ENCODE measurements at regions not wholly inside any gene's neighbourhood (a gene's known extent, or its start where the extent isn't known, plus 50 kb on each side); places are given as distances from the start of the nearest gene placed in this dataset.

GRCh38 chr1:165045902-165046301, 310.6 kb downstream of the LMX1A start:
- no peaks in the 10 kb centered on the region for H3K9me3 ChIP-seq
- ATAC-seq (ENCODE audit: low FRiP score in 2 of 2) (no peak), DNase-seq (no peak)
- H3K27ac ChIP-seq, result no peak overlapping the region
- TF ChIP-seq CTCF (IDR thresholded peaks at IDR 0.05) (no peak), POLR2A (IDR thresholded peaks at IDR 0.05) (no peak)
- no peaks in the 10 kb centered on the region for H3K27me3 ChIP-seq
- no peak overlapping the region for H3K4me3 ChIP-seq
- 58 to 95% methylated on average over 4 of the region's 4 CpGs for WGBS, 2 donors
- no peaks in the 10 kb centered on the region for H3K4me1 ChIP-seq
- H3K36me3 ChIP-seq, result no peaks in the 10 kb centered on the region

DNA sequence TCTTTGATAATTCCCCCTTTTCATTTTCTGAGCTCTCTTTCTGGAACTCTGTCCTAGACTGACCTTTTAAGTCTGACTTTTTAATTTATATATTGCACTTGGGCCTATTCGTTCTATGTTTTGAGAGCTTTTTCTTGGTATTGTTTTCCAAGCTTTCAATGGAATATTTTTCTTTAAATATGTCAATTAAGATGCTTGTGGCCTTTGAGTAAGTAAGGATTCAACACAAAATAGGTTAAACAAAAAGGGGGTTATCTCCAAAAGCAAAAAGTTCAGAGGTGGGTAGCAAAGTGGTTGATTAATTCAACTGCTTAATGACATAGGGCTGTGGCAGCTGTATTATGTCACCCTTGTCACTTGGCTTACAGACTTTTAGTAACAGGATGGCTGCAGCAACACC, 315.9 kb downstream of the LMX1A start:
- H3K27ac ChIP-seq, result no peak overlapping the region
- H3K9me3 ChIP-seq, result no peaks in the 10 kb centered on the region
- no peak for DNase-seq
- WGBS, 2 donors, result 65 to 78% methylated on average over 1 of the region's 1 CpG
- no peaks in the 10 kb centered on the region for H3K4me1 ChIP-seq
- no peaks in the 10 kb centered on the region for H3K36me3 ChIP-seq
- no peak for ATAC-seq (ENCODE audit: low FRiP score in 2 of 2)
- no peaks in the 10 kb centered on the region for H3K27me3 ChIP-seq
- no peak for TF ChIP-seq CTCF (IDR thresholded peaks at IDR 0.05)
- no peak for TF ChIP-seq POLR2AphosphoS5 (IDR thresholded peaks at IDR 0.05)
- no peak for TF ChIP-seq EP300 (IDR thresholded peaks at IDR 0.05)
- TF ChIP-seq POLR2A (IDR thresholded peaks at IDR 0.05), result no peak
- no peak overlapping the region for H3K4me3 ChIP-seq

DNA sequence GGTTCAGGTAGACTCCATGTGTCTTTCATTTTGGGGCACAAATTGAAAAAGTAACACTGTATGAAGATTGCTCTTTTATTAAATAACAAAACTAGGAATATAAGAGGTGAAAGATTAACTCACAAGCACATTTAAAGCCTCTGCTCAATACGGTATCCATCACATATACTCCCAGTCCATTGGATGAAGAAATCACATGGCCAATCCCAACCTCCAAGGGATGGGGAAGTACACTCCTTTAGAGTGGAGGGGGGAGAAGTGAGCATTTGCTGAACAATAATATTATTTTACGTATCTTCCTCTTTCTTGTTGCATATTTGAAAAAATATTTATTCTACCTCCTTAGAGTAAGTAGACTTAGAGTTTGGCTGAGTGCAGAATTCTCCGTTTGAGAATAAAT, 316.5 kb downstream of the LMX1A start:
- ATAC-seq (ENCODE audit: low FRiP score in 2 of 2), result no peak
- no peak for DNase-seq
- Histone ChIP-seq H3K27ac (no peak overlapping the region), H3K4me3 (no peak overlapping the region), H3K4me1 (no peaks in the 10 kb centered on the region), H3K36me3 (no peaks in the 10 kb centered on the region), H3K9me3 (no peaks in the 10 kb centered on the region), H3K27me3 (no peaks in the 10 kb centered on the region)
- TF ChIP-seq CTCF (IDR thresholded peaks at IDR 0.05), result no peak
- no peak for TF ChIP-seq POLR2A (IDR thresholded peaks at IDR 0.05)
- TF ChIP-seq EP300 (IDR thresholded peaks at IDR 0.05), result no peak
- TF ChIP-seq POLR2AphosphoS5 (IDR thresholded peaks at IDR 0.05), result no peak
- 63 to 82% methylated on average over 3 of the region's 3 CpGs for WGBS, 2 donors

DNA sequence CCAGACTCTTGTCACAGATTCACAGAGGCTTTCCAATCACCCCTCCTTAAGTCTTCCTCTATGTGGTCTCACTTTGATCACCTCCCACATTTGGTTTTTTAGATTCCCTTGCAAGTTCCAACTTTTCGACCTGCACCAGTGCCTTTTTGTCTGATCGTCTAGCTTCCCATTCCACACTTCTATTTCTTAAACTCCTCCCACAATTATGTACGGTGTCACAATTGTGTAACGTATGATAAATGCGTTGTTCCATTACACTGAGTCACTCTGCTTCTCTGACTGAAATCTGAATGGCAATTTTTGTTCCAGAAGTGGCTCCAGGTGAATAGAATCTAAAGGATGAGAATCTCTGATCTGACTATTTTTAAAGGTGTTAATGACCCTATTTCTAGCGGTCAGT, 320.1 kb downstream of the LMX1A start:
- no peaks in the 10 kb centered on the region for H3K27me3 ChIP-seq
- H3K36me3 ChIP-seq, result no peaks in the 10 kb centered on the region
- no peak overlapping the region for H3K4me3 ChIP-seq
- no peak overlapping the region for H3K27ac ChIP-seq
- WGBS, 2 donors, result 89 to 92% methylated on average over 6 of the region's 6 CpGs
- ATAC-seq (ENCODE audit: low FRiP score in 2 of 2) (no peak), DNase-seq (no peak)
- H3K9me3 ChIP-seq, result no peaks in the 10 kb centered on the region
- no peaks in the 10 kb centered on the region for H3K4me1 ChIP-seq
- no peak for TF ChIP-seq EP300 (IDR thresholded peaks at IDR 0.05)
- TF ChIP-seq POLR2AphosphoS5 (IDR thresholded peaks at IDR 0.05), result no peak
- TF ChIP-seq POLR2A (IDR thresholded peaks at IDR 0.05), result no peak
- TF ChIP-seq CTCF (IDR thresholded peaks at IDR 0.05), result no peak

DNA sequence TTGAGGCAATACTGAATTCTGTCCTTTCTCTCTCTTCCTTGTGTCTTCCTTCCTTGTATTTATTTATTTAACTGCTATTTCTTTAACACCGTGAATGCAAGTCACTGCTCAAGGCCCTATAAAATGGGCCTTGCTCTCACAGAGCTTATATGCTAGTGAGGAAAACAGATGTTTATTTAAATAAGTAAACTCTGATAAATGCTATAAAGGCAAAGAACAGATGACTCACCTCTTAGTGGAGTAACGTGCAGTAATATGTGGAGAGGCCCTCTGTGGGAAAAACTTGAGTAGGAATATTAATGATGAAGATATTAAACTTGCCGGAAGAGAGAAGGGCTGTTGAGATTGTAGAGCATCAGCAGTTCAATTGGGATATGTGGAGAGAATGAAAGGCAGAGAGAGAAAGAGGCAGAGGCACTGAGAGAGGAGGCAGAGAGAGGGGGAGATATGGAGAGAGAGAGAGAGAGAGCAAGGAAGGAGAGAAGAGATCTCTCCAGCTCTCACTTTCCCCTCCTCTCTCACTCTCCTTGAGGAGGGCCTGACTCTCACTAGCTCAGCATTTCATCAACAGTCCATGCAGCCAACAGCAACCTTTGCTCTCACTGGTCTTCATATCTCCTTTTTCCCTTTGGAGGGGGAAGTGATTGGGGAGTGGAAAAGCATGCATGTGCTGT, 322.2 kb downstream of the LMX1A start:
- ATAC-seq (ENCODE audit: low FRiP score in 2 of 2) (no peak), DNase-seq (no peak)
- H3K27me3 ChIP-seq, result no peaks in the 10 kb centered on the region
- no peaks in the 10 kb centered on the region for H3K36me3 ChIP-seq
- no peak overlapping the region for H3K27ac ChIP-seq
- H3K9me3 ChIP-seq, result no peaks in the 10 kb centered on the region
- no peaks in the 10 kb centered on the region for H3K4me1 ChIP-seq
- no peak overlapping the region for H3K4me3 ChIP-seq
- TF ChIP-seq EP300 (IDR thresholded peaks at IDR 0.05) (no peak), CTCF (IDR thresholded peaks at IDR 0.05) (no peak), POLR2AphosphoS5 (IDR thresholded peaks at IDR 0.05) (no peak), POLR2A (IDR thresholded peaks at IDR 0.05) (no peak)
- 56 to 70% methylated on average over 3 of the region's 3 CpGs for WGBS, 2 donors
